GM18870 (cell line): ENCODE measurements at regions not wholly inside any gene's neighbourhood (a gene's known extent, or its start where the extent isn't known, plus 50 kb on each side); places are given as distances from the start of the nearest gene placed in this dataset.
A peak's percentile ranks its signal among the peaks of the same experiment; 100 is the strongest.

Source experiments
- ATAC-seq: cut with Tn5 transposase; IDR thresholded peaks from one replicate; pipeline ENCODE4 v1.9.1; 2021; ENCODE audit warnings: moderate library complexity; ENCODE audit not compliant: unreplicated experiment

DNA sequence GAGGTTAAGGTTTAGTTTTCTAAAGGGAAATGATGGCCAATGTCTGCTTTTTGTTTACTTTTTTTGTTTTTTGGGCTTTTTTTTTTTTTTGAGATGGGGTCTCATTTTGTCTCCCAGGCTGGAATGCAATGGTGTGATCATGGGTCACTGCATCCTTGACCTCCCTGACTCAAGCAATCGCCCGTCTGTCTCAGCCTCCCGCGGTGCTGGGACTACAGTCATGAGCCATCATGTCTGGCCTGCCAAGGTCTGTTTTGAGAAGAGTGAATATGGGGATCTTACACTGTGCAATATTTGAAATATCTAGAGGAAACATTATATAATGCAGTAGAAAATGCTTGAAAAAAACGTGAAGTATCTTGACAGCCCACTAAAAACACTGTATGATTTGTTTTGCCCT, 162.5 kb downstream of the GASK1B start:
- no peak for ATAC-seq

DNA sequence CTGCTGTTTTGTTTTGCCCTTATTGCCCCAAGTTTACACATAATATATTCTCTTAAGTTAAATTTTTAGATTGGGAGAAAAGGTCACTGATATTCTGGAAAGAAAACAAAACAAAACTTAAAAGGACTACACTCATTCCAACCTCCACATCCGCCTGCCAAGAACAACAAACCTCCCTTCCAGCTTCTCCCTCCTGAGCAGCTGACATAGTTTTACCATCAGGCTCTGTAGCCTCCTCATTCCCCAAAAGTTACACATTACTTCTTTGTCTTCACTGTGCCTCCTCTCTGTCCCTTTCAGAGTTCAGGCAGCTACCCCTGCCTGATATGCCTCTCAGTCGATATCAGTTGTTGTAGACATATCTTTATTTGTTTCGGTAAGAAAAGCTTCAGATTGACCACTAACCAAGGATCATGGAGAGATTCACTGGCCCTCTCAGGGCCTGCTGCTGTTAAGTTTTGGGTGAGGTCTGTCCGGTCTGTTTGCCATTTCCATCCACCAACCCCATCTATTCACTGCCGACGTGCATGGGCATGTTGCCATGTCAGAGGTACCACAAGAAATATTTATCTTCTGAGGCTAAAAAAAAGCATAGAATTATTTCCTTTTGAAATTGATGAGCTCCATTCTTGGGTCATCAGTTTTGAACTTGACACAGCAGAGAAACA, 164.1 kb downstream of the GASK1B start:
- ATAC-seq = no peak

GRCh38 chr4:158007566-158007965, 165.3 kb downstream of the GASK1B start:
- ATAC-seq = no peak

DNA sequence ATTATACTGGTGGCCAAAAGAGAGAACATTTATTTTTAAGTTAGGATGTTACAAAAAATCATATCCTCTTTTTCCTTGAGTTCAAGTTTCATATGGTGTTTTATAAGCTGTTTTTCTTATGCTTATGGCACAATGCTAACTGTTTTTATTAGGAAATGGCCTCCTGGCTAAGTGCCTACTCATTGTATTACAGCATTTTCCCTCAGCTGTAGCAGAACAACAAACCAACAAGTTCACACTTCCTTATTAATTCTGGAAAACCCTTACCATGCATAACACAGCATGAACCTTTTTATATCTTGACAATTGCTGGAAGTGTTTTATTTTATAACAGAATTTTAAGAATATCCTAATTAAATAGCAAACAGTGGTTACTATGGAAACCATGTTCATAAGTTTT, 165.8 kb downstream of the GASK1B start:
- no peak for ATAC-seq

DNA sequence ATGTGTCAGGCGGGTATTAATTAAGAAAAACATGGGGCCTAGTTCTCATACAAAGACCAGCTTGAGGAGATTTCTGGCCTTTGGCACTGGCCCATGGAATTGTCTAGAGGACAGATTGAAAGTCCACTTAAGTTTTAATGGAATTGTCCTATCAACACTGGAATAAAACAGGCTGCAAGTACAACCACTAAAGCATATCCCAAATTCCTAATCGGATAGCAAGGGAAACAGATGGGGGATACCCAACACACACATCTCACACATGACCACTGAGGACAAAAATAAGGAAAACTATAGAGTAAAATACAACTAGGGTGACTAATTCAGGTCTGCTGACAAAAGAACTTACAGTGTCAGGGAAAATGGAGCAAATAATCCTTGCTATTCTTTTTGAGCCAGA, 167.8 kb downstream of the GASK1B start:
- no peak for ATAC-seq

- no peak for ATAC-seq
Observed at GRCh38 chr4:158004101-158004500, 168.7 kb downstream of the GASK1B start.

DNA sequence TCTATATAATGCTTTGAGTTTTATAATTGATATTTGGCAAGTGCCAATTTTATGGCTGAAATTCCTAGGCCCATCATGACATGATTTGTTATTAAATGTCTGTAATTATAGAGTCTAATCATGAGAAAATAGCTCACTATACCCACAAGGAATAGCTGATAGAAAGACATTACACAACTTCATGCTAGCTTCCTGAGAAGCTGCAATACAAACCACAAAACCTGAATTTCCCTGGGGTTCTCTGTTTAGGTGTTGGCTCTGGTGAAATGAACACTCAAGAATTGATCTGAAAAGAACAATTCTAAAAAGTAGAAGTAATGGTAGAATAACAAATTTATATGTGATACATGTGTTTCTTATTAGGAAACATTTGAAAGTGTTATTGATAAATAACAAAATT, 169.6 kb downstream of the GASK1B start:
- ATAC-seq = no peak

GRCh38 chr4:158002173-158002572, 170.7 kb downstream of the GASK1B start:
- ATAC-seq = no peak

- no peak for ATAC-seq
Observed at GRCh38 chr4:158001756-158002155, 171.1 kb downstream of the GASK1B start.

DNA sequence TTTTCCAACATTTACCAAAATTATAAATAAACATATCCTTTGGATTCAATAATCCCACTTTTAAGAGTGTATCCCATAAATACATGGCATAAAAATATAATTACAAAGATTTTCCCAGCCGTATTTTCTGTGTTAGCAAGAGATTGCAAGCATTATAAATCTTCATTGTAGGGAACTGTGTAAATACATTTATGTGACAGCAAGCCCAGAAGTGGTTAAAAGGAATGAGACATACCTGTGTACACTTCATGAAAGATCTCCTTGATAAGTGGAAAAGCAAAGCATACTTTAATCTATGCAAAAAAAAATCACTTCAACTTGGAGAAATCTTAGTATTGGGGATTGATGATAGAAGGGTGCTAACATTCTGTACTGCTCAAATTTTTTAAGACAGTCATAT, 173.1 kb downstream of the GASK1B start:
- no peak for ATAC-seq

DNA sequence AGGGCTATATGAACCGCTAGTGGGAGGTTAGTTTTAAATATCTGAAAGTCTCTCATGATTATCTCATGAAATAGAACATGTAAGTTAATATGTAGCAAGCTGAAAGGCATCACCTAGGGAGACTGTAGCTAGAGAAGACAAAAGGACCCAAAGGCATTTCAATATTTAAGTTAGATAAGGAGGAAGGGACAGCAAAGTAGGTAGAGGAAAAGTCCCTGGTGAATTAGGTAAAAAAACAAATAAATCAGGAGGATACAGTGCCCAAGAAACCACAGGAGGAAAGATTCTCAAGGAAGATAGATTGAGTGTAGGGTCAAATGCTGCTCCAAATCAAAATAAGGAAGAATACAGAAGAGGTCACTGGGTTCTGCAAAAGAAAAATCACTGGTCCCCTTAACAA, 175.5 kb downstream of the GASK1B start:
- ATAC-seq = no peak

- ATAC-seq = no peak
Observed at GRCh38 chr4:157996061-157997028, 176.5 kb downstream of the GASK1B start.

GRCh38 chr4:157994863-157995262, 178.0 kb downstream of the GASK1B start:
- ATAC-seq = no peak

GRCh38 chr4:157992948-157993839, 179.6 kb downstream of the GASK1B start:
- no peak for ATAC-seq

DNA sequence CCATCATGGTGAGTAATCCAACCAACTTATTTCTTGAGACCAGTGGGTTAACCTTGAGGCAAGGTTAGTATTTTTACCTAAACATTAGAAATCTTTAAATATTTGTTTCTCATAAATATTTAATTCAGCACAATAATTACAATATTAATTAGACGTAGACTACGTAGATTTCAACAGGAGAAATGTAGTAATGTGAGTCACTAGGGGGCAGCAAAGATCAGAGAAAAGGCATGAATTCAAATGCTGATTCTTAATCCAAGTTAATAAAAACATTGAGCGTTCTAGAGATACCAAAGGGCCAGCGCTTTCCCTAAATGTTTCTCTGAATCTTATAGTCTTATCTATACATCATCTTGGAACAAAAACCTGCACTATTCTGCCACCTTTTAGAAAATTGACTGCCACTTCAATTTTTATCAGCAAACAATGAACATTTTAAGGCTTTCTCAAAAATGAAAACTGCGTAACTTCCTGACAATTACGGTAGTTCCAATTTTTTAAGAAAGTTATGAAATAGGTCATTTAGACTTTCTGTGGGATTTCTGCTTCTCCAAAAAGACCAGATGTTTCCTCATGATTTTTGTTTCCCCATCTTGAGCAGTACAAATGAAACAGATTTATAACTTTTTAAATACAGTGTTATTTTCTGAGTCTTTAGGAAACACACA, 180.7 kb downstream of the GASK1B start:
- ATAC-seq = peak; percentile 69

DNA sequence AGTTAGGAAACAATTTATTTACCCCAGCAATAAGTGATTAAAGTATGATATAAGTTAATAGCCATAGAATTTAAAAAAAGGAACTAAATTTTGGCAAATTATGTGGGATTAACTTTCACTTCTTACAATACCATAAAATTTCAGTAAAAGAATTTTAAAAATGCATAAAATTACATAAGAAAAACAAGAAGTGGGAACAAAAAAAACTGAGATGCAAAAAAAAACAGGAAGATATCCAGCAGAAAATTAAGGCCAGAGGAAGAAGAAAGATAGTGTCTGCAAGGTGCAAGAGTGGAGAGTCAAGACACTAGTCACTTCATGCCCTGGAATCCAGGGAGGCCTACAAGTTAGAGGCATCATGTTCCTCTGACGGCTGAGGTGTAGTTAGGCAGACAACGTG, 184.2 kb downstream of the GASK1B start:
- no peak for ATAC-seq

DNA sequence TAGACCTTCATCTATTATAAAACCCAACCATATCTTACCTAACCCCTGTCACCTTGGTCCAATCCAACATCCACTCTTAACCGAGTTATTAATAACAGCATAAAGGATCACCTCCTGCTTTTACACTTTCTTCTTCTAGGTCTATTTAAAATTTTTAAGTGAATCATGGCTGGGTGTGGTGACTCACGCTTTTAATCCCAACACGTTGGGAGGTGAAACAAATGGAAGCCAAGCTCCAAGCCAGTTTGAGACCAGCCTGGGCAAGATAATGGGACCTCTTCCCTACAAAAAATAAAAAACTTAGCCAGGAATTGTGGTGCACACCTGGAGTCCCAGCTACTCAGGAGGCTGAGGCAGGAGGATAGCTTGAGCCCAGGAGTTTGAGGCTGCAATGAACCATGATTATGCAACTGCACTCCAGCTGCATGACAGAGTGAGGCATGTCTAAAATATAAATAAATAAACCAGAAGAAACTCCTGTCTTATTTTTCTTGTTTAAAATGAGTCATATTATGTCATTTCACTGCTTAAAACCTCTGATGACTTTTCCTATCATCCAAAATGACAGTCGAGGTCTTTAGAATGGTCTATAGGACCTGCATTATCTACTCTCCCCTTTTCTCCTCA, 188.4 kb downstream of the GASK1B start:
- ATAC-seq = no peak

GRCh38 chr4:157983300-157983699, 189.5 kb downstream of the GASK1B start:
- ATAC-seq = no peak

DNA sequence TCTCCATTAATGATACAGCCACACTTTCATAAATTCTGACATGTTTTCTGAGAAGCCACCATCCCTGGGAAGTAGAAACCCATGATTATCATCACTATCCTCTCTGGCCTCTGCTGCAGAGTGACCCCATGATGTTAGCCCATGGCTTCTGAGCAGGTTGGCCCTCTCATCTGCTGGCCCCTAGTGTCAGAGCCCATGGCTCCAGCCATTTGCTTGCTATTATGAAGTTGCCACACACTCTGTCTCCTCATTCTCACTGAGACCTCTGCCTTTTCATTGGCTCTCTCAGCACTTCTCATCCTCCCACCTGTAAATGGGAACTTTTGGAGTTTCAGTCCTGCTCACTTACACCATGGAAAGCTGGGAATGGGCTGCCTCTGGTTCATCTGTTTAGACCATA, 192.7 kb downstream of the GASK1B start:
- no peak for ATAC-seq

DNA sequence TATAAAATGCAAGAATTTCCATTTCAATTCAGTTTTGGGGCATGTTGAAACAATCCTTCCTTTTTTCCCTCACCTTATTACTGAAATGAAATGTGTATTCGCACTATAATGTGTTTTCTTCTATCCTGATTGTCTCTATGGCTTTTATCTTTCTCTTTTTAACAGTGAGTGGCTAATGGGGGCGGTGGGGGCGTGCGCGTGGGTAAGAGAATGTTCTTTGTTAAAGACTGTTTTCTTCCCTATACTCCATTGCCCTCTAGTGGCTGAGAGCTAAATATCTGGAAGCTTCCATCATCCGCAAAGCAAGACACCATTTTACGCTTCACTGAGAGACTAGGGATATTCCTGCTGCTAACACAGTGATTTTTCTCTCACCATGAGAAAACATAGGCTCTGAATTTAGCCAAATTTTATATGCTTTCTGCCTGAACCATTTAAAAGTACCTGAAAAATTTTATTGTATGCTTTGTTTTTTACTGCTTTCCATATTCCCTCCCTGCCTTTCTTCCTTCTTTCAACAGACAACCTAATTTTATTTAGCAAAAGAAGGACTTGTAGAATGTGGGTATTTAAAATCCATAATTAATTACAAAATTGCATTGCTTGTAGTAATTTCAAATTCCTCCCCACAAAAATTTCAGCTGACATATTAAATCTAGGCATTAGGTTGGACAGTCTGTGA, 194.0 kb downstream of the GASK1B start:
- ATAC-seq = peak; percentile 85
